Hematopoietic multipotent progenitor cell (in vitro differentiated cells): ENCODE measurements at regions not wholly inside any gene's neighbourhood (a gene's known extent, or its start where the extent isn't known, plus 50 kb on each side); places are given as distances from the start of the nearest gene placed in this dataset.

ENCODE experiments used
- DNase-seq, 3 donors: peaks; one replicate each; pipeline ENCODE4 v3.0.0-alpha.2; 2011 to 2015; ENCODE audit warnings: low read depth in 2 of 3, low spot score in 2 of 3

DNA sequence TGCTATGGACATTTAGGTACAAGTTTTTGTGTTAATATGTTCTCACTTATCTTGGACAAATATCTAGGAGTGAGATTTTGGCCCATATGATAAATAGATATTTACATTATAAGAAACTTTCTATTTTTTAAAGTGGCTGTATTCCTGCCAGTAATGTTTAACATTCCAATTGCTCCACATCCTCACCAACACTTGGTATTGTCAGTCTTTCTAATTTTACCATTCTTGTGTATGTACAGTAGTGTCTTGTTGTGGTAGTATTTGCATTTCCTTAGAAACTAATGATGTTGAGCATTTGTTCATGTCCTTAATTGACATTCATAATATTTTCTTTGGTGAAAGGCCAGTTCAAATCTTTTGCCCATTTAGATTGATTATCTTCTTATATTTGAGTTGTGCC lies 171.4 kb upstream of the TSHZ3 start:
- no peak for DNase-seq

DNA sequence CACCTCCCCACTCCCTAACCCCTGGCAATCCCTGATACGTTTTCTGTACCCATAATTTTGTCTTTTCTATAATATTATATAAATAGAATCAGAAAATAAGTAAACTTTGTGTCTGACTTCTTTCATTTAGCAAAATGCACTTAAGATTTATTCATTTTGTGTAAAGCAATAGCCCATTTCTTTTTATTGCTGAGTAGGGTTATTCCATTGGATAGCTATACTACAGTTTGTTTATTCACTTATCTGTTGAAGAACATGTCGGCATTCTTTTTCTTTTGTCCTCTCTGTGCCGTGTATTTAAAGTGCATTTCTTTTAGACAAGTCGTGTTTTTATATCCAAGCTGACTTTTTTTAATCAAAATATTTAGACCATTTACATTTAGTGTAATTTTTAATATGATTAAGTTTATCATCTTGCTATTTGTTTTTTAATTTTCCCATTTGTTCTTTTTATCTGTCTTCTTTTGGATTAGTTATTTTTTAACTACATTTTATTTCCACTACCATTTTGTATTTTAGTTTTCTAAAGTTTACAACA lies 176.4 kb upstream of the TSHZ3 start:
- no peak for DNase-seq

DNA sequence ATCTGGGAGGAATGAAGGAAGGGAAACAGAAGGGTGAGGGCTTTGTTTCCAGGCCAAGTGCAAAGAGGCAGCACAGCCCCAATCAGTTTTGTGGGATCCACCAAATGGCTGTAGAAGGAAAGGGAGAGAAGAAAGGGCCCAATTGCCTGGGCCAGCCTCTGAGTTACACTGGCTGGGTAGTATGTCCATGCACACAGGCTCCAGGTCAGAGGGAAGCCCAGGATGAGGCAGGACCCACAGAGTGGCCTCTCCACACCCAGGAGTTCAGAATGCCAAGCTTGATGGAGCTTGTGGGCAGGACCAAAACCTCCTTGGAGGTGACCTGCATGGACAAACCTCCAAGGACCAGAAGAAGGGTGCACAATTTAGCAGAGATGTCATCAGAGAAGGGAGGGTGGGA lies 178.2 kb upstream of the TSHZ3 start:
- no peak for DNase-seq

DNA sequence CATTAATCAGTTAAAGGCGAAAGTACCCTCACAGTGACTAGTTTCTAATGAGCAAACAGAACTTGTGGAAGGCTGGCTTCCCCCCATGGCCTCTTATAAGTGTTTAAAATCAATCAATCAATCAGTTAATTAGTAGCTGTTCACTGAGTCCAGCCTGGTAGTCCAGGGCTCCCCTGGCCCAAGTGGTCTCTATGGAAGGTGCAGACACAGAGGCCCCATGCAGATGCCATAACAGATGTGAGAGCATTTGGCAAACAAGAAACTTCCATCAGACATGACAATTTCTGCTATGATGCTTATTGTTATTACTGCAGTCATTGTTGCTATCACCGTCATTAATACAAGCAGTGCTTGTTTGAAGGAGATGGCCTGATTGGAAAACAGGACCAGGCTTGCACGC lies 179.0 kb upstream of the TSHZ3 start:
- no peak for DNase-seq

DNA sequence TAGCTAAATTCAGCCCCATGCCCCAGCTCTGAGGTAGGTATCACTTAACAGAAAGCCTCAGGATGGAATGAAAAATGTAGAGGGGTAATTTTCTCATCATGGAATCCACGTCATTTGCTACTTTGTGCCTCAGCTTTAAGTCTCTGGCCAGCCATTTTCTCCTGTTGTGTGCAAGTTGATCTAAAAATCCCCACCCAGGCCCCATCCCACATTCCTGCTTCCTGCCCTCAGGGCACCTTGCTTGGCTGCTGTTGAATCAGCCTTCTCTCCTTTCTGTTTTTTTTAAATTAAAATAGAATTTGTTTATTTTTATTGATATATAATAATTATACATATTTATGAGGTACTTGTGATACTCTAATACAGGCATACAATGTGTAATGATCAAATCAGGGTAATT lies 179.9 kb upstream of the TSHZ3 start:
- DNase-seq, result no peak

DNA sequence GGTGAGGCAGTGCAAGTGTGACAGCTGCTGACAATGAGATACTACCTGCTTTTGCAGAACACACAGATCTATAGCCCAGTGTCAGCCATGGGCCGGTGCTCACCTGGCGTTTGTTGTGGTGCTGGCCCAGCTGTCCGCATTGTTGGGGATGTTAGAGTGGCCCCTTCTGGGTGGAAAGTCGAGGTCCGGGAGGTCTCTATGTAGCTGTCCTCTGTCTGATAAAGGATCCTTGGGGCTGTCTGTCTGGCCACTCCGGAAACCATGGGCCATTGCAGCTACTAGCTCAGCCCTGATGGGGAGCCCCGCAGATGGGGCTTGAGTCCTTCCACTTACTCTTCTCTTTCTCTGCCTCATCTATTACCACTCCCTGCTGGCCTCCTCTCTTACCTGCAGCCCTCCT lies 181.5 kb upstream of the TSHZ3 start:
- DNase-seq, result no peak

DNA sequence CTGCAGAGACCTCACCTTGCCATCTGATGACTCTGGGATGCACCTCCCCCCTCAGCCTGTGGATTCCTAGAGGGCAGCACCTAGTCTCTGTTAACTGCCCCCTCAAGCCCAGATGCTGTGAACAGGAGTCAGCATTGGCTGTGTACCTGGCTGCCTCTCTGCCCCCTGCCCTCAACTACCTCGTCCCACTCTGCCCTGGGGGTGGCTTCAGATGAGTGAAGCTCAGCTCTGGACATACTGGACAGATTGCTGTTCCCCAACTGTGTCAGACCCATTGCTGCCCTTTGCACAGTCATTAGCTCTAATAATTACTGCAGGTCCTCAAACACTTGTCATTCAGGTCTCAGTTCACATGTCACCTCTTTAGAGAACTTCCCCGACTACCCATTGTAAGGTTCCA lies 182.1 kb upstream of the TSHZ3 start:
- DNase-seq, result no peak

DNA sequence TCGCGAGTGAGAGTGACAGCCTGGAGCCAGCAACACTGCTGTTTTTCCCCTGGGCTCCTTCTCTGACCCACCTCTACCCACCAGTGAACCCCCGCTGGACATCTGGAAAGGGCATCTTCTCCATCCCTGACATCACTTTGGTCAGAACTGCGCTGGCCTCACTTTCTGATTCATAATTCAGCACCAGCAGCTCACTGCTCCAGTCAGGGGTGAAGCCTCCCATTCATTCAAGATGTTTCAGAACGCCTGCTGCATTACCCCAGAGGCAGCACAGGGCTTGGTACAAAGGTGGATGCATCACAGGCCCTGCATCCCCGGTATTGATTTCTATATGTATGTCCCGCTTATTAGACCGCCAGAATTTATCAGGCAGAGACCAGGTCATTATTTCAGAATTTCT lies 182.8 kb upstream of the TSHZ3 start:
- DNase-seq, result no peak

DNA sequence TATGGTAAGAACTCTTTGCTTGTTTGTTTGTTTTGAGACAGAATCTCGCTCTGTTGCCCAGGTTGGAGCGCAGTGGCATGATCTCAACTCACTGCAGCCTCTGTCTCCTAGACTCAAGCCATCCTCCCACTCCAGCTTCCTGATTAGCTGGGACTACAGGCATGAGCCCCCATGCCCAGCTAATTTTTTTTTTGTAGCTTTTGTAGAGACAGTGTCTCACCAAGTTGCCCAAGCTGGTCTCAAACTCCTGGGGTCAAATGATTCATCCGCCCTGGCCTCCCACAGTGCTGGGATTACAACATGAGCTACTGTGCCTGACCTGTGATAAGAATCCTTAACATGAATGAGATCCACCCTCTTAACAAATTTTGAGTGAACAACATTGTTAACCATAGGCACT lies 183.9 kb upstream of the TSHZ3 start:
- no peak for DNase-seq

DNA sequence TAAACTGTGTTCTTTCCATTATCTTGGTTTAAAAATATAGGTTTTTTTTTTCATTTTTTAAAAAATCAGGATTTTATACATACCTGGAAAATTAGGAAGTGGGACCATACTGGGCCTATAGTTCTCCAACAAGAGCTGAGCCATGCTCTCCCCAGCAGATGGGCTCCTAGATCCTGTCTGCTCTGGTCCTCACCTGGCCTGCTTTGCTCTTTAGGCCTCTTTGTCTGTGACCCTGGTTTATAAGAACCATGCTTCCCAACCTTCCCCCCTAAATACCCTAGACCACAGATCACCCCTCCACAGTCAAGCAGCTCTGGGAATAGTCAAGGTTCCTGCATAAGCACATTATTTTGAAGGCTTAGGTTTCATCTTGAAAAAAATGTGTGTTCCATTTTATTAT lies 185.0 kb upstream of the TSHZ3 start:
- no peak for DNase-seq

DNA sequence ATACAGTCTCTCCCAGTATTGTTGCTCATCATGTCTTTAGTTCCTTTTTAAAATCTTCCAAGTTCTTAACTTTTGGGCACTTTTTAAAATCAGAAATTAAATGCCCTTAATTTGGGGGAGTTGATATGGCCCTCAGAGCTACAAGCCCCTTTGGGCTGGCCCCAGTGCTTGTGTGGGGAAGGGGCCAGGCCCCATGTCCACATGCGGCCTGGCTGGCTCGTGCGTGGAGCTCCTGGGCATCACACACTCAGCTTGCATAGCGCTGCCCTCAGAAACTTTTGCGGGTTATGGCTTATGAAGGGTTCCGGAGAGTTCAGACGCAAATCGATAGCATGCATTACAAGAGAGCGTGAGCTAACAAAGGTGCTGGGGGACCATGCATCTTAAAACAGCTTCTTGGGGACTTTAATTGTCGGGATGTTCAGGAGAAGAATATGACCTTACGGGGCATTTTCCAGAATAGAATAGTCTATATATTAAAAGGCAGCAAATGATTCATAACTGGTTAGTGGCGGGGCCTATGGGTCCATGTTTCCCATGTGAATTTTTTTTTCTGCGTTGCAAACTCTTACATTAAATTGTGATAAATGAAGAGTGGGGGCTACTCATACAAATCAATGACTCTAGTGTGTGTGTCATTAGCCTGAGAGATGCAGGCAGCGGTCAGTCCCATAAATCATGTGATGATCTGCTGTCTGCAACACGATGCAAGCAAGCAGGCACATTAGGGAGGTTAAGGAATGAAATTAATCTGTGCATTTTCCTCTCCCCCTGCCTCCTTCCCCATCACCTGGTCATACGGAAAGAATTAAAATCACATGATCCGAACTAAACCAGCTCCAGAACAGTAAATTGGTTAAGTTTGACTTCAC lies 185.8 kb upstream of the TSHZ3 start:
- DNase-seq, result no peak

DNA sequence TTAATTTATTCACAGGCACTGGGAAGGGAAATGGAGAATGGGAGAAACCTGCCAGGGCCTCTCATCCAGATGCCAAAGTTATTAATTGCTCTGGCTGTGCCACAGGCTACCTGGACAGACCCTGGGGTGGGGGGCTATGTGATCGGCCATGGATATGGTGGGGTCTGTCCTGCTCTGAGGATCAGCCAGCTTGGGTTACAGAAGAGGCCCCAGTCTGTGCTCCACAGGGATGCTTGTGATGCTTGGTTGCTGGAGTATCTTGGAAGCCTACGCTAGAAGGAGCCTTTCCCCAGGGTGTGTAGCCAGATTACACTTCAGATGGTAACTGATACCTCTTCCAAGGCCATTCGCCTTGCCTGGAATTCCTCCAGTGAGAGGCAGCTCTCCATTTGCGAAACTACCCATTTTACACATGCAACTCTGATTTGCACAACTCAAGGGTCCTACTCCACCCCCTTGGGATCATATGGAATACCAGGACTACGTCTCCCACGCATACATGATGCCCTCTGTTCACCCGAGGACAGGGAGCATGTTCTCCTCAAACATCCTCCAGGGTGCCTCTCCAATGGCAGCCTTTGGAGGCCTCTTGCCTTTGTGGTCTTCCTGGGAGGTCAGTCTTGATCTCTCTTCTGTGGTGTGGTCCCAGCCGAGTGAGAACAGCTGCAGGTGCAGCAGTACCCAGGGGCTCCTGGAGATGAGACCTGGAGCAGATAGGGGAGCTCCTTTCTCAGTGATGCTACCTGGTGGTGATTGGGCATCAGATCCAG lies 186.6 kb upstream of the TSHZ3 start:
- DNase-seq, result no peak

DNA sequence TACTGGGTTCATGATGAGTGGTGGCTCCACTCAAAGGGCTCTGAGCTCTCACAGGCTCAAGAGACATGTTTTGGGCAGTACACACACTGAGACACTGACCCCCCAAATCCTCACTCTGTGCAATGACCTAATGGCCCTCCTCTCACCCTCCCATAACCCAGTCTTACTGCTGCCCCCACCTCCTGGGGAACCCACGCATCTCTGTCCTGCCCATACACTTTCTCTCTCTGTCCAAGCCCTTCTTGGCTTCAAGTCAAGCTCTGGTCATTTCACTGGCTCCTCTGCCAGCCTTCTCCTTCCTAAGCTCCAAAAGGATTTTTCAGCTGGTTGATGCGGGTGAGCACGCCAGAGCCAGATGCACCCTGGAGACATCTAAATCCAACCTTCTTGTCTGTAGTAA lies 187.9 kb upstream of the TSHZ3 start:
- DNase-seq, result no peak

DNA sequence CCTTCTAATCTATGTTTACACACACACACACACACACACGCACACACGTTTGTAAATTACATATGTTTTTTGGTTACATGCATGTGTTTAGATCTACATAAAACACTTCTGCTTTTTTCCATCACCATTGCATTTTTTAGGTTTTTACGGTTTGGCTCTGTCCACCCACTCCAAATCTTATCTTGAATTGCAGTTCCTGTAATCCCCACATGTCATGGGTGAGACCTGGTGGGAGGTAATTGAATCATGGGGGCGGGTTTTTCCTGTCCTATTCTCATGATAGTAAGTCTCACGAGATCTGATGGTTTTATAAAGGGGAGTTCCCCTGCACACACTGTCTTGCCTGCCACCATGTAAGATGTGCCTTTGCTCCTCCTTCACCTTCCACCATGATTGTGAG lies 188.7 kb upstream of the TSHZ3 start:
- DNase-seq, result peak in 1 of 3 donors; percentile 9

DNA sequence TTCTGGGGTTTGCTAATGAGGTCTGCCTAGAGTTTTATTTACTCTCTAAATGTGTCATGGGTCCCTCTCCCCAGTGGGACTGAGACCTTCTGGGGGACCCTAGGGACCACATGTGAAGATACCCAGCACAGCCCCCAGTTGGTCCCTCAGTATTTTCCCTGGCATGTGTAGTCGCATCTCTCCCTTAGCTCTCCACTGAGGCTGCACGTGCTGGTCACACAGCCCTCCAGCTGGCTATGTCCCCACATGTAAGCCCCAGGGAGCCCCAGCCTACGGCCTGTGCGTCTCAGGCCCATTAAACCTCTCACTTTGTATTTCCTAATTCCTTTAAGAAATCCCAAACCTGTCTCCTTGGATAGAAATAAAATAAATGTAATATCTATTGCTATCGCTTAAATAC lies 189.6 kb upstream of the TSHZ3 start:
- no peak for DNase-seq

DNA sequence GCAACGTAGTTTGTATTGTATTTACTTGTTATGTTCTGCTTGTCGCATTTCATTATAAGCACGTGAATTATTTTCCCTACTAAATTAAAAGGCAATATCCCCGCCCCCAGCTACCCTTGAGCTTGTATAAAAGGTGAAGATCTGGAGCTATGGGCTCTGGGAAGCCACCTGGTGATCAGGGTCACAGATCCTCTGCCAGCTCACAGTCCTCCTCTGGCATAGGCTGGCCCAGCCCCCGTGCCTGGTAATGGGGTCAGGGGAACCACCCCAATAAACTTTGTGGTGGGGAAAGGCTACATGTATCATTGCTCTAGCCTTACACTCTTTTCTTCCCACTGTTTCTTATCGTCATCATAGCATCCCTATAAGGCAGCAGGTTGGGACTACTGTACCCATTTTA lies 190.2 kb upstream of the TSHZ3 start:
- DNase-seq, result no peak

DNA sequence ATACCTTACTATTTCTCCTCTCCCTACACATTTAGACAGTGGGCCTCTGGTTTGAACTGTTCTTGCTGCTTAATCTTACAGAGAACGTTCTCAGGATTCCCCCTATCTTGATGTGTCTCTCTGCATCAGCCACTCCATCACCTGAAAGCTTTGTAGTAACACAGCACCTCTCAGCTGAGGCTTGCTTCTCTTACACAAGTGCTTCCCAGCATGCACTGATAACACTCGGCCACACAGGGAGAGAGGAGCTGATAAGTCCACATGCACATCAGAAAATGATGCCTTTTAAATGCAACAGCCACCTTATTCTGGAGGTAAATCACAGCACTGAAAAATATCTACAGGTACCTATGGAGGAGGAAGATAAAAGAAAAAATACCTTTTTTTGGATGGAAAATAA lies 192.2 kb upstream of the TSHZ3 start:
- DNase-seq, result no peak

DNA sequence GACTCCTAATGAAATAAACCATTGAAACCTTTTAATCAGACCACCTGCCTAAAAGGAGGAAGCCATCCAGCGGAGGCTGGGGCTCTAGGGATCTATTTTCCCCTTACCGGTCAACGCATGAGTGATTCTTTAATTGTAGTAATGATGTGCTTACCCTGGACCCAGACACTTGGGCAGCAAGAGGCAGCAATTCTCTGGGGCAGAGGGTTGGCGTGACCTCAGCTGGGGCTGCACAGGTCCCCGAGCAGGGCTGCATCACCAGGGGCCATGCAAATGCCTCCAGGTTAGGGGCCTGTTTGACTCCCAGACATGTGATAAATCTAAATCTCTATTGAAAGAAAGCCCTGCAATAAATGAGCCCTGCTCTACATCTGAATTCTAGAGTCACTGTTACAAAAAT lies 194.2 kb upstream of the TSHZ3 start:
- DNase-seq, result no peak

DNA sequence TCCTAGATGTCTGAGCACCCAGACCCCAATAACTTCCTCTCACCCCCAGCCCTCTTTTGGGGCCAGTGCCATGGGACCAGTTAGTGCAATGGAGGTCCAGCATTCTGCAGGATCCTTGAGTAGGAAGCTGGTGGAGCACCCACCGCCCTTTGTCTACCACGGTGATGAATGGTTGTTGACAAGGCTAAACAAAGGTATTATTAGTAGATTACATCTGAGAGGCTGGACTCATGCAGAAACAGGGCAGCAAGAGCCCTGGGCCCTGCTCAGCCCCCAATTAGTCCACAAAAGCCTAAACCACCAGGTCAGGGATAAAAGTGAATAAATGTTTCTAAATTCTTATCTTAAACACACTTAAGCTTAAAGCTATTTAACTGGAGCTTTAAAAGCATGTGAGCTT lies 196.5 kb upstream of the TSHZ3 start:
- no peak for DNase-seq

DNA sequence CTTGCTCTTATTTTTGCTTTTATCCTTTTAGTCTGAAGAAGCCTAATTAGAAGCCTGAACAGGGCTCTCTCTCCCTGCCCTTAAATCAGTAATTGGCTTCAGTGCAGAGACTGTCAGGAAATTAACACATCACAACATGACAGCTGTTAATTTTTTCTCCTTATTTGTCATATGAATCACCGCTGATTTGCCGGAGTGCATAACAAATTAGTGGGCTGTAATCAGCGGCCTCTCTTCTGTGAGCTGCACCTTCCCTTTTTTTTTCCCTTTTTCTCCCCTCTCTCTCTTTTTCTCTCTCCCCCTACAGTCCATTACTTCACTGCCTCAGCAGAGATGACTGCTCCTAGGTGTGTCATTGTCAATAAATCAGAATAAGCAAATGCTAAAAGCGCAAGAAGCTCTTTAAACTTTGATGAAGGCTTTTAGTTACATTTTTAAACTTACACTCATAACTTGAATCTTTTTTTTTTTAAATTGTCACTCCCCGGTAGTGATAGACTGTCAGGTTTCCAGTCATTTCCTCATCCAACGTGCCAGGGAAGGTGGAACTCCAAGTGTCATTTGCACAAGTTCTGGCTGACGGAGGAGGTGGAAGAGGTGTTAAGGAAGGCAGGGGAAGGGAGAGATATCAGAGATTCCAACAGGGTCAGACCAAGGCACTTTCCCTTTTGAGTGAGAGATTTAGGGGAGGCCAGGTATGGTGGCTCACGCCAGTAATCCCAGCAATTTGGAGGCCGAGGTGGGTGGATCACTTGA lies 197.1 kb upstream of the TSHZ3 start:
- no peak for DNase-seq

DNA sequence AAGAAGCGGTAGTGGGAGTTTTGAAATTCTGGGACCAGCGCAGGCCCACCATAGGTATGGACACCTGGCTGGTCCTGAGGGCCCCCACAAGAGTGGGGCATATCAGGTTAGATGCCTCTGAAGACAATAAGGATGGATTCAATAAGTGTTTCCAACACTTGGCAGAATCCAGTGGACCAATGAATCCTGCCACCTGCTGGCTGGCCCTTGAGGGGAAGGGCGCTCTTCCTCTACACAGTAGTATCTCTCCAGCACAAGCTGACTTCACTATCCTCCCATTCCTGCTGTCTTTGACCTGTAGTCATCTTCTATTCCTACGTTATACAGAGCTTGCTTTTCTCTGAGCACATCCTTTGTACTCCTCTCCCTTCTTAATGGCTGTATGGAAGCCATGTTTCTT lies 199.7 kb upstream of the TSHZ3 start:
- peak in 2 of 3 donors; percentile 8 to 47 for DNase-seq
